ENCODE measurements at regions not wholly inside any gene's neighbourhood (a gene's known extent, or its start where the extent isn't known, plus 50 kb on each side); places are given as distances from the start of the nearest gene placed in this dataset.

- H3K4me3 Mint-ChIP-seq = no peak overlapping the region
- ATAC-seq = no peak
- CTCF ChIA-PET = no interaction called here
- no peaks in the 10 kb centered on the region for H3K4me1 Mint-ChIP-seq (ENCODE audit: low read depth)
- H3K27ac Mint-ChIP-seq = no peak overlapping the region
- H3K27me3 Mint-ChIP-seq = peaks cover 2% of the 10 kb centered on the region
- no peaks in the 10 kb centered on the region for H3K9me3 Mint-ChIP-seq
- no peak for DNase-seq
- POLR2A ChIA-PET = no interaction called here
- H3K36me3 Mint-ChIP-seq (ENCODE audit: low read depth) = no peaks in the 10 kb centered on the region
- TF ChIP-seq CTCF (IDR thresholded peaks at IDR 0.05) = no peak
- intact Hi-C loops (cut with micrococcal nuclease) = no loop called here
These were observed 73.3 kb upstream of the PAX1 start for GRCh38 chr20:21632031-21632734.

- no peak for TF ChIP-seq CTCF (IDR thresholded peaks at IDR 0.05)
- DNase-seq (no peak), ATAC-seq (no peak)
- intact Hi-C loops (cut with micrococcal nuclease) = no loop called here
- H3K9me3 Mint-ChIP-seq = no peaks in the 10 kb centered on the region
- peaks cover 4% of the 10 kb centered on the region for H3K27me3 Mint-ChIP-seq
- no peaks in the 10 kb centered on the region for H3K36me3 Mint-ChIP-seq (ENCODE audit: low read depth)
- H3K4me1 Mint-ChIP-seq (ENCODE audit: low read depth) = no peaks in the 10 kb centered on the region
- ChIA-PET CTCF (interaction anchor here (0.9 kb wide), 1 partner anchor 14 kb away, joined by 4 read pairs; no protein-coding TSS in a partner anchor), POLR2A (no interaction called here)
- no peak overlapping the region for H3K27ac Mint-ChIP-seq
- H3K4me3 Mint-ChIP-seq = no peak overlapping the region
These were observed 76.7 kb upstream of the PAX1 start for GRCh38 chr20:21628800-21629199.

GRCh38 chr20:21623781-21624094 is 81.7 kb upstream of the PAX1 start:
- intact Hi-C loops (cut with micrococcal nuclease) = no loop called here
- no peaks in the 10 kb centered on the region for H3K36me3 Mint-ChIP-seq (ENCODE audit: low read depth)
- DNase-seq = no peak
- no peak for ATAC-seq
- no peak overlapping the region for H3K27ac Mint-ChIP-seq
- POLR2A ChIA-PET = no interaction called here
- H3K9me3 Mint-ChIP-seq = no peaks in the 10 kb centered on the region
- no peak overlapping the region for H3K4me3 Mint-ChIP-seq
- no peaks in the 10 kb centered on the region for H3K4me1 Mint-ChIP-seq (ENCODE audit: low read depth)
- no peak for TF ChIP-seq CTCF (IDR thresholded peaks at IDR 0.05)
- peaks cover 8% of the 10 kb centered on the region for H3K27me3 Mint-ChIP-seq
- CTCF ChIA-PET = no interaction called here

GRCh38 chr20:21623074-21623780 is 82.2 kb upstream of the PAX1 start:
- no peak for DNase-seq
- CTCF ChIA-PET = no interaction called here
- H3K36me3 Mint-ChIP-seq (ENCODE audit: low read depth) = no peaks in the 10 kb centered on the region
- no peaks in the 10 kb centered on the region for H3K9me3 Mint-ChIP-seq
- H3K4me1 Mint-ChIP-seq (ENCODE audit: low read depth) = no peaks in the 10 kb centered on the region
- TF ChIP-seq CTCF (IDR thresholded peaks at IDR 0.05) = no peak
- ATAC-seq = no peak
- no peak overlapping the region for H3K4me3 Mint-ChIP-seq
- H3K27ac Mint-ChIP-seq = no peak overlapping the region
- intact Hi-C loops (cut with micrococcal nuclease) = no loop called here
- POLR2A ChIA-PET = no interaction called here
- H3K27me3 Mint-ChIP-seq = peaks cover 8% of the 10 kb centered on the region

GRCh38 chr20:21622097-21622857 is 83.2 kb upstream of the PAX1 start:
- intact Hi-C loops (cut with micrococcal nuclease) = no loop called here
- Mint-ChIP-seq H3K36me3 (ENCODE audit: low read depth) (no peaks in the 10 kb centered on the region), H3K27me3 (peaks cover 14% of the 10 kb centered on the region), H3K27ac (no peak overlapping the region), H3K9me3 (no peaks in the 10 kb centered on the region), H3K4me1 (ENCODE audit: low read depth) (no peaks in the 10 kb centered on the region), H3K4me3 (no peak overlapping the region)
- ATAC-seq (no peak), DNase-seq (no peak)
- TF ChIP-seq CTCF (IDR thresholded peaks at IDR 0.05) = no peak
- ChIA-PET POLR2A (no interaction called here), CTCF (interaction anchor here (1.0 kb wide), 1 partner anchor 17 kb away, joined by 3 read pairs; no protein-coding TSS in a partner anchor)
